Panc1 (cell line): ENCODE measurements at regions not wholly inside any gene's neighbourhood (a gene's known extent, or its start where the extent isn't known, plus 50 kb on each side); places are given as distances from the start of the nearest gene placed in this dataset.

Experiments
- ATAC-seq: fragments of 200-7000 bp; cut with Tn5 transposase; 2 replicates; pipeline ENCODE4 v1.9.1; 2020; ENCODE audit warnings: mild to moderate bottlenecking, moderate library complexity
- BruUV-seq: library from RNA; stranded (reverse); fragments of 400-500 nt; replicated peaks from 2 replicates; lab custom pipeline; 2021; lab: Mats Ljungman, UMichigan
- CTCF ChIA-PET: fragments of 300-600 bp; sonication (Branson Sonifier 250); formaldehyde crosslinking; loops from one replicate; lab custom pipeline; 2022; ENCODE audit warnings: antibody characterized with exemption; lab: Charles Lee
- POLR2A ChIA-PET: fragments of 300-600 bp; sonication (Branson Sonifier 250); formaldehyde crosslinking; loops from one replicate; lab custom pipeline; 2022; ENCODE audit warnings: antibody characterized with exemption; lab: Charles Lee
- DNase-seq: peaks from one replicate; pipeline ENCODE4 v3.0.0-alpha.2; 2010; ENCODE audit warnings: low read depth, low spot score
- H3K27ac ChIP-seq: 2 replicates; pipeline ENCODE4 v1.5.1; 2011; ENCODE audit warnings: mild to moderate bottlenecking, low read length, inconsistent platforms
- H3K27me3 ChIP-seq: fragments of 200-500 bp; sonication (Bioruptor generic); 2 replicates; pipeline ENCODE4 v1.6.0; 2014; ENCODE audit warnings: low read length, inconsistent platforms; ENCODE audit not compliant: control insufficient read depth, insufficient read depth
- H3K36me3 ChIP-seq: fragments of 200-500 bp; sonication (Bioruptor generic); 2 replicates; pipeline ENCODE4 v1.5.1; 2014; ENCODE audit warnings: inconsistent platforms, mild to moderate bottlenecking, low read length, moderate library complexity; ENCODE audit not compliant: control insufficient read depth, insufficient read depth
- H3K4me1 ChIP-seq: 2 replicates; pipeline ENCODE4 v1.5.1; 2011; ENCODE audit warnings: inconsistent platforms, mild to moderate bottlenecking, low read length, moderate library complexity; ENCODE audit not compliant: control insufficient read depth, insufficient read depth
- H3K4me3 ChIP-seq, 2 experiments: 2 replicates each; pipeline ENCODE4 v1.5.1; 2011 to 2012; ENCODE audit warnings: low read depth in 2 of 2, low read length in 2 of 2, mild to moderate bottlenecking in 2 of 2, inconsistent platforms in 1 of 2, moderate library complexity in 1 of 2
- H3K9me3 ChIP-seq: fragments of 200-500 bp; sonication (Bioruptor generic); 2 replicates; pipeline ENCODE4 v1.5.1; 2014; ENCODE audit warnings: low read depth, mild to moderate bottlenecking, inconsistent platforms, low read length, moderate library complexity; ENCODE audit not compliant: control insufficient read depth, insufficient read depth
- CTCF ChIP-seq: fragments of 450-650 bp; IDR thresholded peaks from 2 replicates; pipeline ENCODE4 v1.5.1; 2017; ENCODE audit warnings: mild to moderate bottlenecking
- POLR2AphosphoS5 ChIP-seq: IDR thresholded peaks from 2 replicates; pipeline ENCODE4 v1.6.1; 2012; ENCODE audit warnings: mild to moderate bottlenecking, low read depth, low read length, moderate library complexity
- REST ChIP-seq, 2 experiments: IDR thresholded peaks; 2 replicates each; pipeline ENCODE4 v1.6.1; 2011 to 2012; ENCODE audit warnings: low read depth in 2 of 2, control low read depth in 1 of 2, low read length in 1 of 2, mild to moderate bottlenecking in 1 of 2, moderate library complexity in 1 of 2; ENCODE audit not compliant: insufficient read depth in 1 of 2
- SIN3A ChIP-seq: IDR thresholded peaks from 2 replicates; pipeline ENCODE4 v1.6.1; 2012; ENCODE audit warnings: low read depth, mild to moderate bottlenecking, low read length, moderate library complexity, borderline replicate concordance; ENCODE audit not compliant: insufficient read depth
- TCF7L2 ChIP-seq: IDR thresholded peaks from 2 replicates; pipeline ENCODE4 v1.6.1; 2011; ENCODE audit warnings: mild to moderate bottlenecking, low read depth, low read length, inconsistent platforms
- in situ Hi-C: cut with HindIII; loops from 2 replicates; pipeline ENCODE4 v1.10.0; 2016; ENCODE audit warnings: low sequenced_read_pairs, low pct_unique_long_range_greater_than_20kb
- intact Hi-C: fragments of 100-400 bp; cut with micrococcal nuclease; formaldehyde crosslinking; loops from one replicate; pipeline ENCODE4 v1.10.0; 2022; ENCODE audit not compliant: unreplicated experiment

DNA sequence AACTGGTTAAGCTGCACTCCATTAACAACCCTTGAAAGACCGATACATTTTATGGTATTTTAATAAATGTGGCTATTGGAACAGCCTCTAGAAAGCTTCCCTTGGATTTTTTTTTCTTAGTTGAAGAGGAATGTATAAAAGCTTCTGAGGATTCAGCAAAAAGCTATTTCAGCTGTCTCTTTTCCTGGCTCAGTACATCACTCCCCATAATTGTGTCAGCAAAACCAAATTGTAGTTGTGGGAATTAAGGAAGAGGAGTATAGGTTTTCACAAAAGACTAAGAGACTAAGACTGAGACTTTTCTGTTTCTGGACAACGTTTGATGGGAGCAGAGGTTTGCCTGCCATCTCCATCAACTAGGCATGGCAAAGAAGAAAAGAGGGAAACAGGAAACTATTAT is 106.5 kb downstream of the C12orf50 start:
- in situ Hi-C loops = no loop called here
- H3K36me3 ChIP-seq = no peaks in the 10 kb centered on the region
- ChIA-PET CTCF (no interaction called here), POLR2A (no interaction called here)
- no peaks in the 10 kb centered on the region; the same call in 1 of the 2 replicates for H3K27me3 ChIP-seq
- intact Hi-C loops = no loop called here
- ATAC-seq (no peak), DNase-seq (no peak)
- H3K27ac ChIP-seq = no peak overlapping the region
- no peaks in the 10 kb centered on the region for H3K9me3 ChIP-seq
- TF ChIP-seq POLR2AphosphoS5 (no peak), CTCF (no peak), SIN3A (no peak), TCF7L2 (no peak), REST (IDR thresholded peaks at IDR 0.05; ENCODE audit: insufficient read depth in 1 of 2, low read depth in 2 of 2, low read length in 1 of 2) (no peak)
- no TSS peak for BruUV-seq
- no peak overlapping the region for H3K4me3 ChIP-seq
- H3K4me1 ChIP-seq = no peaks in the 10 kb centered on the region

DNA sequence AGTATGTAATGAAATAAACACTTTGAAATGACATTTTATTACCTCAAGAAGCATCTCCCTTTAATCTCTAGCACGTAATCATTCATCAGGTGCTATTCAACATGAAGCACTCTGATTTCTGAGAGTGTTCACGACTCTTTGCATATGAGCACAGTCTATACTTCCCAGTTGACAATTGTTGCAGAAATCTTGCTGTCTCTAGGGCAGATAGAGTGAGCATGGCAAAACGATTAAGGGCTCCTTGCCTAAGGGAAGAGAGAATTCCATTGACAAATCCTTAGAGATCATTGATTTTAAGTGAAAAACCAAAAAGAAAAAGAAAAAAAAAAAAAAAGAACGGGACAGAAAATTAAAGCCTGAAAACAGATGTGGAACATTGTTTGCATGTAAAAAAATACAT is 107.6 kb downstream of the C12orf50 start:
- DNase-seq (no peak), ATAC-seq (no peak)
- Histone ChIP-seq H3K36me3 (no peaks in the 10 kb centered on the region), H3K4me1 (no peaks in the 10 kb centered on the region), H3K27me3 (no peaks in the 10 kb centered on the region; the same call in 1 of the 2 replicates), H3K4me3 (no peak overlapping the region), H3K9me3 (no peaks in the 10 kb centered on the region), H3K27ac (no peak overlapping the region)
- in situ Hi-C loops = no loop called here
- ChIA-PET POLR2A (no interaction called here), CTCF (no interaction called here)
- BruUV-seq = no TSS peak
- TF ChIP-seq CTCF = no peak
- no peak for TF ChIP-seq SIN3A
- no peak for TF ChIP-seq POLR2AphosphoS5
- TF ChIP-seq REST (IDR thresholded peaks at IDR 0.05; ENCODE audit: insufficient read depth in 1 of 2, low read depth in 2 of 2, low read length in 1 of 2) = no peak
- TF ChIP-seq TCF7L2 = no peak
- intact Hi-C loops = no loop called here
